HepG2 (cell line): ENCODE measurements at regions not wholly inside any gene's neighbourhood (a gene's known extent, or its start where the extent isn't known, plus 50 kb on each side); places are given as distances from the start of the nearest gene placed in this dataset.

Experiments
- ATAC-seq: fragments of 200-7000 bp; cut with Tn5 transposase; 3 replicates; pipeline ENCODE4 v1.9.1; 2020; ENCODE audit warnings: mild to moderate bottlenecking, moderate library complexity
- BruUV-seq: library from RNA; stranded (reverse); fragments of 400-500 nt; replicated peaks from 2 replicates; lab custom pipeline; 2021; lab: Mats Ljungman, UMichigan
- CTCF ChIA-PET: fragments of 300-600 bp; formaldehyde crosslinking; extraction: SDS; loops from one replicate; lab custom pipeline; 2021; ENCODE audit warnings: low total read pairs, inconsistent platforms, low intra/inter-chr PET ratio; lab: Yijun Ruan, JAX
- POLR2A ChIA-PET: fragments of 350-600 bp; sonication (Branson Sonifier 250); formaldehyde crosslinking; loops from one replicate; lab custom pipeline; 2020; ENCODE audit warnings: antibody characterized with exemption, inconsistent platforms; lab: Yijun Ruan, JAX
- DNase-seq: peaks from one replicate; pipeline ENCODE4 v3.0.0-alpha.2; 2015; ENCODE audit warnings: low spot score
- FAIRE-seq: peaks from 3 replicates; lab custom pipeline; 2011; peaks lifted over from hg19 to GRCh38; lab: Jason Lieb, UNC
- H2AFZ ChIP-seq: one replicate; pipeline ENCODE4 v1.6.1; 2011; ENCODE audit warnings: low read length, inconsistent platforms
- H3K27ac ChIP-seq: fragments of 300-600 bp; 3 replicates; pipeline ENCODE4 v1.8.0; 2011; ENCODE audit warnings: mixed run types, mild to moderate bottlenecking, mixed read lengths, low read length, inconsistent platforms; ENCODE audit not compliant: insufficient read depth; ENCODE audit errors: extremely low read length
- H3K27me3 ChIP-seq, 2 experiments: fragments of 200-600 bp in 1 of 2; 2 replicates in 1 of 2; 3 replicates in 1 of 2; pipeline versions ENCODE4 v1.6.0 to v1.8.0; 2011; ENCODE audit warnings: low read length in 2 of 2, mild to moderate bottlenecking in 2 of 2, moderate library complexity in 2 of 2, inconsistent platforms in 1 of 2; ENCODE audit not compliant: insufficient read depth in 2 of 2, control insufficient read depth in 1 of 2
- H3K36me3 ChIP-seq, 2 experiments: fragments of 200-600 bp in 1 of 2; replicated peaks in 1 of 2; 2 replicates in 1 of 2; 3 replicates in 1 of 2; pipeline versions ENCODE4 v1.5.1 to v1.8.0; 2011; ENCODE audit warnings: low read length in 2 of 2, inconsistent platforms in 1 of 2; ENCODE audit not compliant: insufficient read depth in 2 of 2, control insufficient read depth in 1 of 2
- H3K4me1 ChIP-seq: 2 replicates; pipeline ENCODE4 v1.5.1; 2012; ENCODE audit warnings: low read length, inconsistent platforms; ENCODE audit not compliant: insufficient read depth
- H3K4me2 ChIP-seq: 2 replicates; pipeline ENCODE4 v1.6.0; 2011; ENCODE audit warnings: low read depth, low read length, inconsistent platforms
- H3K4me3 ChIP-seq, 3 experiments: fragments of 200-600 bp in 1 of 3; sonication (generic), shearing (Covaris generic) in 1 of 3; replicated peaks in 1 of 3; 2 replicates each; pipeline ENCODE4 v1.5.1; 2011 to 2016; ENCODE audit warnings: low read length in 3 of 3, inconsistent platforms in 2 of 3, low read depth in 2 of 3, mild to moderate bottlenecking in 2 of 3, control low read depth in 1 of 3, mixed read lengths in 1 of 3; ENCODE audit not compliant: insufficient read depth in 1 of 3
- H3K79me2 ChIP-seq: one replicate; pipeline ENCODE4 v1.6.1; 2011; ENCODE audit warnings: low read length, inconsistent platforms; ENCODE audit not compliant: insufficient read depth
- H3K9ac ChIP-seq: 2 replicates; pipeline ENCODE4 v1.6.0; 2011; ENCODE audit warnings: mild to moderate bottlenecking, low read depth, low read length, inconsistent platforms; ENCODE audit not compliant: insufficient read depth
- H3K9me3 ChIP-seq: 2 replicates; pipeline ENCODE4 v1.5.1; 2012; ENCODE audit warnings: mild to moderate bottlenecking, low read length
- H4K20me1 ChIP-seq: 2 replicates; pipeline ENCODE4 v1.6.0; 2011; ENCODE audit warnings: inconsistent platforms, mild to moderate bottlenecking, low read length, moderate library complexity; ENCODE audit not compliant: insufficient read depth
- ARHGAP35 ChIP-seq: sonication (generic); formaldehyde crosslinking; IDR thresholded peaks from 2 replicates; pipeline ENCODE4 v1.9.0; 2022; ENCODE audit warnings: mild to moderate bottlenecking, inconsistent platforms, moderate library complexity, missing genetic modification reagents, borderline replicate concordance
- FLYWCH1 ChIP-seq: sonication (generic); formaldehyde crosslinking; IDR thresholded peaks from 2 replicates; pipeline ENCODE4 v1.8.1; 2023; ENCODE audit warnings: mild to moderate bottlenecking, missing genetic modification reagents
- NR3C1 ChIP-seq: sonication (generic); formaldehyde crosslinking; IDR thresholded peaks from 2 replicates; pipeline ENCODE4 v1.4.0; 2020; ENCODE audit warnings: missing genetic modification reagents
- POGZ ChIP-seq: sonication (generic); formaldehyde crosslinking; IDR thresholded peaks from 2 replicates; pipeline ENCODE4 v1.4.0; 2020; ENCODE audit warnings: mild to moderate bottlenecking, missing genetic modification reagents
- PRPF4 ChIP-seq: fragments of 200-400 bp; formaldehyde crosslinking; IDR thresholded peaks from 2 replicates; pipeline ENCODE4 v1.6.1; 2016; ENCODE audit warnings: low read length, low read depth; ENCODE audit not compliant: poor library complexity, severe bottlenecking
- ZNF180 ChIP-seq: sonication (generic); formaldehyde crosslinking; IDR thresholded peaks from 2 replicates; pipeline ENCODE4 v1.4.0; 2020; ENCODE audit warnings: low read depth, missing genetic modification reagents, borderline replicate concordance
- ZNF343 ChIP-seq: sonication (generic); formaldehyde crosslinking; IDR thresholded peaks from 2 replicates; pipeline ENCODE4 v1.4.0; 2020; ENCODE audit warnings: mild to moderate bottlenecking, missing genetic modification reagents
- WGBS: methylation state at CpG from one replicate; pipeline ENCODE4 v1.1.6; 2017; ENCODE audit warnings: low lambda C conversion rate; 5-methylcytosine and 5-hydroxymethylcytosine counted together
- in situ Hi-C: cut with HindIII; loops from 2 replicates; pipeline ENCODE4 v1.10.0; 2017; ENCODE audit warnings: low pct_unique_long_range_greater_than_20kb; ENCODE audit not compliant: extremely low pct_ligation_motif_present
- intact Hi-C: fragments of 100-400 bp; cut with micrococcal nuclease; formaldehyde crosslinking; loops from one replicate; pipeline ENCODE4 v1.10.0; 2022; ENCODE audit not compliant: unreplicated experiment
- TF ChIP-seq, protein P1 (sequence below): sonication (generic); formaldehyde crosslinking; IDR thresholded peaks from 2 replicates; pipeline ENCODE4 v1.5.1; 2020; ENCODE audit warnings: mild to moderate bottlenecking, missing genetic modification reagents, borderline replicate concordance
- TF ChIP-seq, protein P2 (sequence below): conservative IDR thresholded peaks from 2 replicates; pipeline ENCODE4 v1.6.1; 2018; ENCODE audit warnings: missing genetic modification reagents
- TF ChIP-seq, protein P3 (sequence below): IDR thresholded peaks from 2 replicates; pipeline ENCODE4 v1.6.1; 2012; ENCODE audit warnings: inconsistent platforms
- TF ChIP-seq, protein P4 (sequence below), 2 experiments: sonication (generic) in 1 of 2; formaldehyde crosslinking in 1 of 2; IDR thresholded peaks; 2 replicates each; pipeline versions ENCODE4 v1.6.1 to v1.9.0; 2014 to 2022; ENCODE audit warnings: antibody characterized with exemption in 1 of 2, borderline replicate concordance in 1 of 2, inconsistent platforms in 1 of 2, low read depth in 1 of 2, missing genetic modification reagents in 1 of 2
- TF ChIP-seq, protein P5 (sequence below): sonication (generic); formaldehyde crosslinking; IDR thresholded peaks from 2 replicates; pipeline ENCODE4 v1.4.0; 2020; ENCODE audit warnings: missing genetic modification reagents, low read depth, mild to moderate bottlenecking, borderline replicate concordance

DNA sequence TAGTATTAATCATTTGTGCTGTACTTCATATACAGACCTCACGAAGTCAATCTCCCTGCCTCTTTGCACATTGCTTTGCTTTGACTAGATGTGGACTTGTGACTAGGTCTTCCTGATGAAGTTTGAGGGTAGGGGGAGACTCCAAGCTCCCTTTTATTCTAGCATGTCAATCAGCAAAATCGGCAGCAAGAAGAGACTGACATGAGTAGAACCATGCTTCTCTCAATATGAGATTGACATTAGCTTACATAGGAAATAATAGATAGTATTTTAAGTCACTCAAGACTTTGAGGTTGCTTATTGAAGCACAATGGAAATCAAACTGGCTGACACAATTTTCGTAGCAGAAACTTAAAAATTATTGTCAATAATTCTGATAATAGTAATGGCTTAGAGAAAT, 866.4 kb upstream of the ADAMTS5 start (continued):
- TF ChIP-seq, protein P1, sequence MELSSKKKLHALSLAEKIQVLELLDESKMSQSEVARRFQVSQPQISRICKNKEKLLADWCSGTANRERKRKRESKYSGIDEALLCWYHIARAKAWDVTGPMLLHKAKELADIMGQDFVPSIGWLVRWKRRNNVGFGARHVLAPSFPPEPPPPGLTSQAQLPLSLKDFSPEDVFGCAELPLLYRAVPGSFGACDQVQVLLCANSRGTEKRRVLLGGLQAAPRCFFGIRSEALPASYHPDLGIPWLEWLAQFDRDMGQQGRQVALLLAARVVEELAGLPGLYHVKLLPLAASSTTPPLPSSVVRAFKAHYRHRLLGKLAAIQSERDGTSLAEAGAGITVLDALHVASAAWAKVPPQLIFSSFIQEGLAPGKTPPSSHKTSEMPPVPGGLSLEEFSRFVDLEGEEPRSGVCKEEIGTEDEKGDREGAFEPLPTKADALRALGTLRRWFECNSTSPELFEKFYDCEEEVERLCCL (CRISPR knock-in tag): no peak
- TF ChIP-seq ZNF180 (CRISPR knock-in tag) (no peak), ARHGAP35 (no peak)
- TF ChIP-seq, protein P2, sequence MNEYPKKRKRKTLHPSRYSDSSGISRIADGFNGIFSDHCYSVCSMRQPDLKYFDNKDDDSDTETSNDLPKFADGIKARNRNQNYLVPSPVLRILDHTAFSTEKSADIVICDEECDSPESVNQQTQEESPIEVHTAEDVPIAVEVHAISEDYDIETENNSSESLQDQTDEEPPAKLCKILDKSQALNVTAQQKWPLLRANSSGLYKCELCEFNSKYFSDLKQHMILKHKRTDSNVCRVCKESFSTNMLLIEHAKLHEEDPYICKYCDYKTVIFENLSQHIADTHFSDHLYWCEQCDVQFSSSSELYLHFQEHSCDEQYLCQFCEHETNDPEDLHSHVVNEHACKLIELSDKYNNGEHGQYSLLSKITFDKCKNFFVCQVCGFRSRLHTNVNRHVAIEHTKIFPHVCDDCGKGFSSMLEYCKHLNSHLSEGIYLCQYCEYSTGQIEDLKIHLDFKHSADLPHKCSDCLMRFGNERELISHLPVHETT (CRISPR knock-in tag): no peak

DNA sequence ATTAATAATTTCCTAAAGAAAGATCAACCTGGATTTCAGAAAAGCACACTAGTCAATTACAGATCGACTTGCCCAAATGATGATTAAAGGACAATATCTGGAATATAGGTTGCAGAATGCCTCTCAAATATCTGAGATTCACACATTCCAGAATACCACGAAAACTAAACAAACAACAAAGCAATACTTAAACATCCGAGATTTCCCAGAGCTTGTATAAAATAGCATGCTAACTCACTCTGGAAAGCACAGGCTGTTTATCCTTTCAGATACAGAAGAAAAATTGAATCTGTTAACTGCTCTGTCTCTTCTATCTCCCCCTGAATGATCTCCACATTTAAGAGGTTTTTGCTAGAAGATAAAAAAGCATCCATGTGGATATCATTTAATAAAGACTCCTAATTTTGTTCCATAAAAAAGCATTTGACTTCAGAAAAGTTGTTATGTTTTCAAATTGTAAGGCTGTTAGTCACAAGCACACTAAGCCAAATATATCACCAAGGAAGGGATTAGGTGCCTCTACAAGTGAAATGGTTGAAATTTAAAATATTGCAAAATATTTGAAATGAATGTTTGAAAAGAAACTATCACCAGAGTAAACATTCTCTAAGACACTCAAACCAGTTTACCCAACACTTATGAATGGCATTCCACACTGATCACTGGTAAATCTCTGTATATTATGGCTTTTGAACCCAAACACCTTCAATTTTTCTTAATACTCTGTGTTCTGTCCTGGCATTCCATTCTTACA, 865.1 kb upstream of the ADAMTS5 start:
- ChIA-PET POLR2A (no interaction called here), CTCF (no interaction called here)
- Histone ChIP-seq H3K4me1 (no peaks in the 10 kb centered on the region), H3K9ac (no peak overlapping the region), H3K27me3 (no peaks in the 10 kb centered on the region), H3K4me2 (no peak overlapping the region), H3K36me3 (no peaks in the 10 kb centered on the region), H3K9me3 (peaks cover 86% of the 10 kb centered on the region), H3K27ac (no peak overlapping the region), H3K79me2 (no peaks in the 10 kb centered on the region), H2AFZ (no peak overlapping the region), H3K4me3 (no peak overlapping the region), H4K20me1 (no peaks in the 10 kb centered on the region)
- in situ Hi-C loops: no loop called here
- BruUV-seq: no TSS peak
- no peak for ATAC-seq
- intact Hi-C loops: no loop called here
- WGBS: 3% methylated on average over 3 of the region's 3 CpGs
- FAIRE-seq: no peak
- DNase-seq: no peak
- TF ChIP-seq, protein P3, sequence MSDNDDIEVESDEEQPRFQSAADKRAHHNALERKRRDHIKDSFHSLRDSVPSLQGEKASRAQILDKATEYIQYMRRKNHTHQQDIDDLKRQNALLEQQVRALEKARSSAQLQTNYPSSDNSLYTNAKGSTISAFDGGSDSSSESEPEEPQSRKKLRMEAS: no peak
- TF ChIP-seq, protein P4, sequence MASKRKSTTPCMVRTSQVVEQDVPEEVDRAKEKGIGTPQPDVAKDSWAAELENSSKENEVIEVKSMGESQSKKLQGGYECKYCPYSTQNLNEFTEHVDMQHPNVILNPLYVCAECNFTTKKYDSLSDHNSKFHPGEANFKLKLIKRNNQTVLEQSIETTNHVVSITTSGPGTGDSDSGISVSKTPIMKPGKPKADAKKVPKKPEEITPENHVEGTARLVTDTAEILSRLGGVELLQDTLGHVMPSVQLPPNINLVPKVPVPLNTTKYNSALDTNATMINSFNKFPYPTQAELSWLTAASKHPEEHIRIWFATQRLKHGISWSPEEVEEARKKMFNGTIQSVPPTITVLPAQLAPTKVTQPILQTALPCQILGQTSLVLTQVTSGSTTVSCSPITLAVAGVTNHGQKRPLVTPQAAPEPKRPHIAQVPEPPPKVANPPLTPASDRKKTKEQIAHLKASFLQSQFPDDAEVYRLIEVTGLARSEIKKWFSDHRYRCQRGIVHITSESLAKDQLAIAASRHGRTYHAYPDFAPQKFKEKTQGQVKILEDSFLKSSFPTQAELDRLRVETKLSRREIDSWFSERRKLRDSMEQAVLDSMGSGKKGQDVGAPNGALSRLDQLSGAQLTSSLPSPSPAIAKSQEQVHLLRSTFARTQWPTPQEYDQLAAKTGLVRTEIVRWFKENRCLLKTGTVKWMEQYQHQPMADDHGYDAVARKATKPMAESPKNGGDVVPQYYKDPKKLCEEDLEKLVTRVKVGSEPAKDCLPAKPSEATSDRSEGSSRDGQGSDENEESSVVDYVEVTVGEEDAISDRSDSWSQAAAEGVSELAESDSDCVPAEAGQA (IDR thresholded peaks at IDR 0.05; ENCODE audit: low read depth): no peak
- TF ChIP-seq, protein P4 (CRISPR knock-in tag; IDR thresholded peaks at IDR 0.05; ENCODE audit: borderline replicate concordance): no peak
- no peak for TF ChIP-seq ZNF343
- TF ChIP-seq FLYWCH1 (CRISPR knock-in tag): no peak
- no peak for TF ChIP-seq POGZ (CRISPR knock-in tag)
- no peak for TF ChIP-seq PRPF4
- TF ChIP-seq, protein P5, sequence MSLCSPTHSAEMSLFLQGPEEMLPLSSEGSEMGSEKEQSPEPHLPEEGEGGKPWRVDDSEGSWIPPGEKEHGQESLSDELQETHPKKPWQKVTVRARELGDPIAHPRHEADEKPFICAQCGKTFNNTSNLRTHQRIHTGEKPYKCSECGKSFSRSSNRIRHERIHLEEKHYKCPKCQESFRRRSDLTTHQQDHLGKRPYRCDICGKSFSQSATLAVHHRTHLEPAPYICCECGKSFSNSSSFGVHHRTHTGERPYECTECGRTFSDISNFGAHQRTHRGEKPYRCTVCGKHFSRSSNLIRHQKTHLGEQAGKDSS (CRISPR knock-in tag): no peak
- TF ChIP-seq NR3C1 (CRISPR knock-in tag): no peak
